A673 (cell line): ENCODE measurements at regions not wholly inside any gene's neighbourhood (a gene's known extent, or its start where the extent isn't known, plus 50 kb on each side); places are given as distances from the start of the nearest gene placed in this dataset.

ENCODE experiments used
- CTCF ChIP-seq: fragments of 300-800, 200-600 bp; sonication (generic); conservative IDR thresholded peaks from 2 replicates; pipeline ENCODE4 v1.5.1; 2017; ENCODE audit warnings: low read depth, mild to moderate bottlenecking, antibody characterized with exemption, low read length, moderate library complexity, mixed read lengths
- EZH2 ChIP-seq: fragments of 200-600 bp; sonication (generic); IDR thresholded peaks from 2 replicates; pipeline ENCODE4 v1.6.1; 2017; ENCODE audit warnings: borderline replicate concordance, low read depth, mild to moderate bottlenecking, mixed read lengths, antibody characterized with exemption, low read length; ENCODE audit not compliant: poor library complexity, severe bottlenecking

GRCh38 chr5:36507332-36507952 lies 99.0 kb upstream of the SLC1A3 start:
- TF ChIP-seq EZH2 (no peak), CTCF (peak; percentile 88)
